ENCODE measurements at regions not wholly inside any gene's neighbourhood (a gene's known extent, or its start where the extent isn't known, plus 50 kb on each side); places are given as distances from the start of the nearest gene placed in this dataset.

- no peaks in the 10 kb centered on the region for H3K9me3 Mint-ChIP-seq
- H3K4me1 Mint-ChIP-seq = peaks cover under 1% of the 10 kb centered on the region
- H3K4me3 Mint-ChIP-seq = no peak overlapping the region
- H3K27me3 Mint-ChIP-seq (ENCODE audit: low read depth, poor library complexity) = peaks cover 10% of the 10 kb centered on the region
- TF ChIP-seq, protein P1, sequence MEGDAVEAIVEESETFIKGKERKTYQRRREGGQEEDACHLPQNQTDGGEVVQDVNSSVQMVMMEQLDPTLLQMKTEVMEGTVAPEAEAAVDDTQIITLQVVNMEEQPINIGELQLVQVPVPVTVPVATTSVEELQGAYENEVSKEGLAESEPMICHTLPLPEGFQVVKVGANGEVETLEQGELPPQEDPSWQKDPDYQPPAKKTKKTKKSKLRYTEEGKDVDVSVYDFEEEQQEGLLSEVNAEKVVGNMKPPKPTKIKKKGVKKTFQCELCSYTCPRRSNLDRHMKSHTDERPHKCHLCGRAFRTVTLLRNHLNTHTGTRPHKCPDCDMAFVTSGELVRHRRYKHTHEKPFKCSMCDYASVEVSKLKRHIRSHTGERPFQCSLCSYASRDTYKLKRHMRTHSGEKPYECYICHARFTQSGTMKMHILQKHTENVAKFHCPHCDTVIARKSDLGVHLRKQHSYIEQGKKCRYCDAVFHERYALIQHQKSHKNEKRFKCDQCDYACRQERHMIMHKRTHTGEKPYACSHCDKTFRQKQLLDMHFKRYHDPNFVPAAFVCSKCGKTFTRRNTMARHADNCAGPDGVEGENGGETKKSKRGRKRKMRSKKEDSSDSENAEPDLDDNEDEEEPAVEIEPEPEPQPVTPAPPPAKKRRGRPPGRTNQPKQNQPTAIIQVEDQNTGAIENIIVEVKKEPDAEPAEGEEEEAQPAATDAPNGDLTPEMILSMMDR (IDR thresholded peaks at IDR 0.05) = no peak
- no peak for DNase-seq
- no peaks in the 10 kb centered on the region for H3K36me3 Mint-ChIP-seq (ENCODE audit: low read depth)
- no peak overlapping the region for H3K27ac Mint-ChIP-seq
Measured at GRCh38 chr12:114888928-114889584, 205.1 kb upstream of the TBX3 start.

DNA sequence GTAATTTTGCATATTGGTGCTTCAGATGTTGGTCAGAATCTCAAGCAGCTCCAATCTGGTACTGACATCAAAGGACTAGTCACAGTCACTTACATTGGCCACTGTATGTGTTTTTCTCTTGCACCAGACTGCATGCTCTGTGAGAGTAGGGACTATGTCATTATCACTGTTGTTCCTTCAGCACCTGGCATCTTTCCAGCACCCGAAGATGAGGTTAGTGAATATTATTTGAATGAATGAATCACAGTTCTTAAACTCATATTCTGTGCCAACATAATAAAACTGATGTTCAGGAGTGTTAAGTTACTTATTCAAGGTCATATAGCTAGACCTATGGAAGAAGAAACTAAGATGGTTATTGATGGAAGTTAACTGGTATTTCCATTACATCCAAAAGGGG, 204.5 kb upstream of the TBX3 start:
- TF ChIP-seq, protein P1 (IDR thresholded peaks at IDR 0.05) = no peak
- Mint-ChIP-seq H3K9me3 (no peaks in the 10 kb centered on the region), H3K4me1 (no peaks in the 10 kb centered on the region), H3K27me3 (ENCODE audit: low read depth, poor library complexity) (peaks cover 12% of the 10 kb centered on the region), H3K4me3 (no peak overlapping the region), H3K27ac (no peak overlapping the region), H3K36me3 (ENCODE audit: low read depth) (no peaks in the 10 kb centered on the region)
- DNase-seq = no peak

DNA sequence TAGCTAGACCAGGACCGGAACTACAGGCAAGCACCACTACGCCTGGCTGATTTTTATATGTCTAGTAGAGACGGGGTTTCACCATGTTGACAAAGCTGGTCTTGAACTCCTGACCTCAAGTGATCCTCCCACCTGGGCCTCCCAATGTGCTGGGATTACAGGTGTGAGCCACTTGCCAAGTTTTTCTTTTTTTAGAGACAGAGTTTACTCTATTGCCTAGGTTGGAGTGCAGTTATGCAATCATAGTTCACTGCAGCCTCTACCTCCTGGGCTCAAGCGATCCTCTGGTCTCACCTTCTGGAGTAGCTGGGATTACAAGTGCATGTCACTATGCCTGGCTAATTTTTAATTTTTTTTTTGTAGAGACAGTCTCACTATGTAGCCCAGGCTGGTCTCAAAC, 201.5 kb upstream of the TBX3 start:
- no peak overlapping the region for H3K27ac Mint-ChIP-seq
- no peaks in the 10 kb centered on the region for H3K36me3 Mint-ChIP-seq (ENCODE audit: low read depth)

GRCh38 chr12:114884575-114884974, 200.6 kb upstream of the TBX3 start:
- H3K4me3 Mint-ChIP-seq = no peak overlapping the region
- H3K36me3 Mint-ChIP-seq (ENCODE audit: low read depth) = no peaks in the 10 kb centered on the region
- H3K27me3 Mint-ChIP-seq (ENCODE audit: low read depth, poor library complexity) = peaks cover 20% of the 10 kb centered on the region
- H3K4me1 Mint-ChIP-seq = no peaks in the 10 kb centered on the region
- TF ChIP-seq, protein P1 (IDR thresholded peaks at IDR 0.05) = no peak
- no peaks in the 10 kb centered on the region for H3K9me3 Mint-ChIP-seq
- no peak overlapping the region for H3K27ac Mint-ChIP-seq
- no peak for DNase-seq

More for the DNA sequence above, 201.5 kb upstream of the TBX3 start:
- Mint-ChIP-seq H3K27me3 (ENCODE audit: low read depth, poor library complexity) (peaks cover 20% of the 10 kb centered on the region), H3K4me1 (no peaks in the 10 kb centered on the region), H3K9me3 (no peaks in the 10 kb centered on the region), H3K4me3 (no peak overlapping the region)
- no peak for DNase-seq
- TF ChIP-seq, protein P1 (IDR thresholded peaks at IDR 0.05) = no peak

- peaks cover 23% of the 10 kb centered on the region for H3K27me3 Mint-ChIP-seq (ENCODE audit: low read depth, poor library complexity)
- no peaks in the 10 kb centered on the region for H3K36me3 Mint-ChIP-seq (ENCODE audit: low read depth)
- no peak overlapping the region for H3K4me3 Mint-ChIP-seq
- TF ChIP-seq, protein P1 (IDR thresholded peaks at IDR 0.05) = no peak
- no peak overlapping the region for H3K27ac Mint-ChIP-seq
- no peak for DNase-seq
- H3K9me3 Mint-ChIP-seq = no peaks in the 10 kb centered on the region
- peaks cover 13% of the 10 kb centered on the region for H3K4me1 Mint-ChIP-seq
Measured at GRCh38 chr12:114882083-114882482, 198.1 kb upstream of the TBX3 start.

DNA sequence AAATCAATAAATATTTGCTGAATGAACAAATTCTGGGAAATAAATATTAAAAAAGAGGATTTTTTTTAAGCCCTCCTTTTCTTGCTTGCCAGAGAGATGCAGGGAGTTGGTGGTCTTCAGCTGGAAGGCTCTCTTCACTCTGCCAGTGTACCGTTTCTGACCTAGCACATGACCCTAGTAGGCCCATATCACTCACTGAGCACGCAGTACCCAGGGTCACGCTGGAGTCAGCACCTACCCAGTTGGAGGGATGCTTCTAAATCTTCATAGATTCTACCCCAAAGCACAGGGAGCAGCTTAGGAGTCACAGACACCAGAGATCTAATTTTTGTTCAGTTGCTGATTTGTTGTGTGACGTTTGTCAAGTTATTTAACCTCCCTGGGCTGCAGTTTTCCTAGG, 195.4 kb upstream of the TBX3 start:
- no peak overlapping the region for H3K27ac Mint-ChIP-seq
- peaks cover 19% of the 10 kb centered on the region for H3K27me3 Mint-ChIP-seq (ENCODE audit: low read depth, poor library complexity)
- no peaks in the 10 kb centered on the region for H3K36me3 Mint-ChIP-seq (ENCODE audit: low read depth)

More for the DNA sequence above, 195.4 kb upstream of the TBX3 start:
- TF ChIP-seq, protein P1 (IDR thresholded peaks at IDR 0.05) = no peak
- no peak for DNase-seq
- H3K4me1 Mint-ChIP-seq = peaks cover 33% of the 10 kb centered on the region
- H3K4me3 Mint-ChIP-seq = no peak overlapping the region
- no peaks in the 10 kb centered on the region for H3K9me3 Mint-ChIP-seq

Data from nephron progenitor cell (in vitro differentiated cells).